Skeletal muscle satellite cell (primary cell): ENCODE measurements at regions not wholly inside any gene's neighbourhood (a gene's known extent, or its start where the extent isn't known, plus 50 kb on each side); places are given as distances from the start of the nearest gene placed in this dataset.

Experiments used
- H3K27me3 ChIP-seq: 2 replicates; pipeline ENCODE4 v1.7.0; 2013; ENCODE audit warnings: low read length; ENCODE audit not compliant: control insufficient read depth, insufficient read depth
- H3K36me3 ChIP-seq: 2 replicates; pipeline ENCODE4 v1.7.0; 2013; ENCODE audit warnings: mild to moderate bottlenecking, control low read depth, low read length; ENCODE audit not compliant: insufficient read depth
- H3K4me1 ChIP-seq: 2 replicates; pipeline ENCODE4 v1.7.0; 2013; ENCODE audit warnings: low read length; ENCODE audit not compliant: control insufficient read depth, insufficient read depth
- H3K4me2 ChIP-seq: 2 replicates; pipeline ENCODE4 v1.7.0; 2013; ENCODE audit warnings: mild to moderate bottlenecking, low read length
- H3K4me3 ChIP-seq: 2 replicates; pipeline ENCODE4 v1.7.0; 2013; ENCODE audit warnings: low read length
- H3K9ac ChIP-seq: 2 replicates; pipeline ENCODE4 v1.7.0; 2013; ENCODE audit warnings: mild to moderate bottlenecking, low read depth, low read length, moderate library complexity
- H3K9me3 ChIP-seq: replicated peaks from 2 replicates; pipeline ENCODE4 v1.7.0; 2013; ENCODE audit warnings: mild to moderate bottlenecking, control low read depth, low read length

DNA sequence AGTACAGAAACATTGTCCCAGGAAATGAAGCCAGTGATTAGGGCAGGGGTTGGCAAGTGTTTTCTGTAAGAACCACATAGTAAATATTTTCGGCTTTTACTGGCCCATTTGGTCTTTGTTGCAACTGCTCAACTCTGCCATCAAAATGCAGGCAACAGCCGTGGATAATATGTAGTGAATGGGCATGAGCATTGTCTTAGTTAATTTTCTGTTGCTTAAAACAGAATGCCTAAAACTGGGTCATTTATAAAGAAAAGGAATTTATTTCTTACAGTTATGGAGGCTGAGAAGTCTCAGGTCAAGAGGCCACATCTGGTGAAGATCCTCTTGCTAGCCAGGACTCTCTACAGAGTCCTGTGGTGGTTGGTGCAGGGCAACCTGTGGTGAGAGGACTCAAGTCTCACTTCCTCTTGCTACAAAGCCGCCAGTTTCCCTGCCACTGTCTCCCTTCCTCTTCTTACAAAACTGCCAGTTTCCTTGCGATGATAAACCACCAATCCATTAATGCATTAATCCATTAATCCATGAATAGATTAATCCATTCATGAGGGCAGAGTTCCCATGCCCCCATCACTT lies 166.4 kb downstream of the PSMG1 start:
- Histone ChIP-seq H3K9ac (no peak overlapping the region), H3K4me1 (peaks cover 23% of the 10 kb centered on the region), H3K9me3 (no peaks in the 10 kb centered on the region)

GRCh38 chr21:39014747-39015146 lies 168.5 kb downstream of the PSMG1 start:
- peaks cover 11% of the 10 kb centered on the region for H3K4me1 ChIP-seq
- no peak overlapping the region for H3K4me2 ChIP-seq
- H3K36me3 ChIP-seq = no peaks in the 10 kb centered on the region
- H3K27me3 ChIP-seq = peaks cover 4% of the 10 kb centered on the region
- peak overlapping the region; percentile 29 for H3K4me3 ChIP-seq
- H3K9me3 ChIP-seq = no peaks in the 10 kb centered on the region
- no peak overlapping the region for H3K9ac ChIP-seq

More for the DNA sequence above, 166.4 kb downstream of the PSMG1 start:
- Histone ChIP-seq H3K4me2 (no peak overlapping the region), H3K4me3 (no peak overlapping the region), H3K27me3 (peaks cover under 1% of the 10 kb centered on the region), H3K36me3 (no peaks in the 10 kb centered on the region)

GRCh38 chr21:39012326-39013230 lies 170.7 kb downstream of the PSMG1 start:
- Histone ChIP-seq H3K9ac (no peak overlapping the region), H3K27me3 (peaks cover 15% of the 10 kb centered on the region), H3K4me1 (peaks cover 11% of the 10 kb centered on the region), H3K4me3 (no peak overlapping the region), H3K36me3 (no peaks in the 10 kb centered on the region), H3K4me2 (no peak overlapping the region), H3K9me3 (no peaks in the 10 kb centered on the region)

DNA sequence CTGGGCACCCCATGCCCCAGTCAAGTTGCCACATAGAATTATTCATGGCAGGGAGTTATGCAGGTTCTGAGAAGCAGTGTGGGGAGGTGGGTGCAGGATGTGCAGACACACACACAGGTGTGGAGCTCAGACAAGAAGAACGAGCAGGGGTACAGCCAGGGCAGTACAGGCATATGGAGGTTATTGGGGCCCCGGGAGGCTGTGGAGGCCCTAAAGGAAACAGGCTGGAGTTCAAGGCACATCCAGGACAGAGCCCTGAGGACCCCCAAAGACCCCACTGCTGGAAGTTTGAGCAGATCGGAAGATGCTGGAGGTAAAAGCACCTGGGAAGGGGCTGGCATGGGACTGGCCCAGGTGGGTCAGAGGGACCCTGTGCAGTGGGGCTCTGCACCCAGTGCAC lies 171.3 kb downstream of the PSMG1 start:
- Histone ChIP-seq H3K4me3 (no peak overlapping the region), H3K4me1 (peaks cover 11% of the 10 kb centered on the region), H3K27me3 (peaks cover 19% of the 10 kb centered on the region), H3K4me2 (no peak overlapping the region), H3K9me3 (no peaks in the 10 kb centered on the region), H3K36me3 (no peaks in the 10 kb centered on the region), H3K9ac (no peak overlapping the region)

DNA sequence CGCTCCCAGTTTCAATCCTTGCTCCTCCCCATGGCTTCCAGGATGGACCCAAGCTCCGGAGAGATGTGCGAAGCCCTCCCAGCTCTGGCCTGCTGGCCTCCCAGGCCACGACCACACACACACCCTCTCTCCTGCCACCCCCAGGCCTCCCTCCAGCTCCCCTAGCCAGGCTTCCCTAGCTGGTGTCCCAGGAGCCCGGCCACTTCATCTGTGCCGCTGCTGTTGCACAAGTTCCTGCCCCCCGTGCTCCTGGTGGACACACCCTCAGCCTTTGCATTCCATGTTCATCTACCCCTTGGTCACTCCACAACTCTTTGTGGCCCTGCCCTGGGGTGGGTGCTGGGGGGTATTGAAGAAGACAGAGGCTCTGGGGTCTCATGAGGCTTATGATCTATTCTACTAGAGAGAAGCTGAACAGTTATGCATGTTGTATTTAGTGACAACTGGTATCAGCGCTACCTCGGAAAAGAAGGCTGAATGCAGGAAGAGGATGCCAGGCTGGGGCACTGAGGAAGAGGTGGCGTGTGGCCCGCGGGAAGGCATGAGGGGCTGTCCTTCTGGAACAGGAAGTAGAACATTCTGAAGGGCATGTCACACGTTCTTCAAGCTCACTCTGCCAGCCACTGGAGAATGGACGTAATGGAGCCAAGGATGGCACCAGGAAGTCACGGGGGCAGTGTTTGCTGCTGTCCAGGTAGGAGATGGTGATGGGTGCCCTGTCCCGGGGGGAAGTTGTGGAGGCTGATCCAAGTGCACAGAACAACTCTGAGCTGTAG lies 172.4 kb downstream of the PSMG1 start:
- no peaks in the 10 kb centered on the region for H3K36me3 ChIP-seq
- peaks cover 27% of the 10 kb centered on the region for H3K27me3 ChIP-seq
- H3K4me1 ChIP-seq = peaks cover 11% of the 10 kb centered on the region
- H3K4me2 ChIP-seq = no peak overlapping the region
- no peak overlapping the region for H3K4me3 ChIP-seq
- no peak overlapping the region for H3K9ac ChIP-seq
- H3K9me3 ChIP-seq = no peaks in the 10 kb centered on the region

DNA sequence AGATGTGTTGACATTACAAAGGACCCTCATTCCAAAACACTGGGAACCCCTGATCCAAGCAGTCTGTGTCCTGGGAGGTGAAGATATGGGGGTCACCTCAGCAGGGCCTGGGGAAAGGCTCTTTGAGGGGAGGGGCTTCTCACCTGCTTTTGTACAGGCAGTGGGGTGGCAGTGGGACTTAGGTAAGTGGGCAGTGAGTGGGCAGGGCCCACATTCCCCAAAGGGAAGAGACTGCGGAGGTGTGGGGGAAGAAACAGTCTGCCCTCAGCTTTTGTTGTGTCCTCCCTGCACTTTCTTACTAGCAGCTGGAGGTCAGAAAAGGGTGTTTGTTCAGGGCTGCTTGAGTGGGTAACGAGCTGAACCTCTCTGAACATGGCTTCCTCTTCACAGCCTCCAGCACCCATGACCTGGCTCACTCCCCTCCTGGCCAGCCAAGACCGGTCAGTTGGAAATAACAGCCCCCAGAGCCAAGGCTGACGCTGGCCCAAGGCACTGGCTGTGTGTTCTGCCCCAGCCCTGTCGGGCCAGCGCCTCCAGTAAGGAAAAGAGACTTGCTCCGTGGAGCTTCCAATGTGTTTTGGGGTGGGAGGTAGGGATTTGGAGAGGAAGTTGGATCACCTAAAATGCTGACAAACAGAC lies 173.5 kb downstream of the PSMG1 start:
- Histone ChIP-seq H3K9me3 (no peaks in the 10 kb centered on the region), H3K4me2 (no peak overlapping the region), H3K36me3 (no peaks in the 10 kb centered on the region), H3K4me3 (no peak overlapping the region), H3K27me3 (peaks cover 27% of the 10 kb centered on the region), H3K4me1 (peaks cover 8% of the 10 kb centered on the region), H3K9ac (no peak overlapping the region)

GRCh38 chr21:39007985-39008384 lies 175.3 kb downstream of the PSMG1 start:
- Histone ChIP-seq H3K9ac (no peak overlapping the region), H3K4me3 (no peak overlapping the region), H3K27me3 (peaks cover 27% of the 10 kb centered on the region), H3K9me3 (no peaks in the 10 kb centered on the region), H3K4me2 (no peak overlapping the region), H3K4me1 (peaks cover 17% of the 10 kb centered on the region), H3K36me3 (no peaks in the 10 kb centered on the region)

GRCh38 chr21:39007532-39007931 lies 175.7 kb downstream of the PSMG1 start:
- Histone ChIP-seq H3K4me1 (peaks cover 17% of the 10 kb centered on the region), H3K4me2 (no peak overlapping the region), H3K4me3 (no peak overlapping the region), H3K27me3 (peaks cover 30% of the 10 kb centered on the region), H3K9ac (no peak overlapping the region), H3K9me3 (no peaks in the 10 kb centered on the region), H3K36me3 (no peaks in the 10 kb centered on the region)

DNA sequence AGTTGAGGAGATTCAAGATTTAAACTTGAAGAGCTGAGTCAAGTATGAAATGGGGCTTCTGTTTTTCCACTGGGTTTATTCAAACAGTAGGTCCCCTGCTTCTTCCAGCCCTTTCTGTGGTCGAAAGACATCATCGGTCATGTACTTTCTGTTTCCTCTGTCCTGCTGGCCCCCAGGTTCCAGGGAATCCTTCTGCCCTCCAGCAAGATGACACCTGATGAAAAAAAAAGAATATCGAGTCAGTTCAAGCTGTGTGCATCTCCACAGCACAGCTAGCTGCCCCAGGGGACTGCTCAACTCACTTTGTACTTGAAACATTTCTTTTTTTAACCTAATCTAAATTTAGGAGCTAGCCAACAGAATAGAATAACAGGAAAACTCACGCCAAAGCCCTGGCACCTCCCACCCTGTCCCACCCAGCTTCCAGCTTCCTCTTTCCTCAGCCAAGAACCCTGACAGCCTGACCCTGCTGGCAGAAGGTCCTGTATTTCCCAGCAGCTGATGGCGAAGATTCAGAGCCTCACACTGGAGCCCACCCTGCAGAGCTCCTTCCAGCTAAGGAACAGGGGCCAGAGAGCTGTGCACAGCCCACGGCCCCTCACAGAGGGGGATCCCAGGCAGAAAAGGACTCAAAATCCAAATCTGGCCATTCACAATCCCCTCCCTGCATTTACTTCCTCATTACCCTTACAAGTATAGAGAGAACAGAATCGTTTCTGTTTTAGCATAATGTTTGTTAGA lies 176.5 kb downstream of the PSMG1 start:
- Histone ChIP-seq H3K27me3 (peaks cover 32% of the 10 kb centered on the region), H3K36me3 (no peaks in the 10 kb centered on the region), H3K9me3 (no peaks in the 10 kb centered on the region), H3K9ac (no peak overlapping the region), H3K4me3 (no peak overlapping the region), H3K4me1 (peaks cover 17% of the 10 kb centered on the region), H3K4me2 (no peak overlapping the region)

DNA sequence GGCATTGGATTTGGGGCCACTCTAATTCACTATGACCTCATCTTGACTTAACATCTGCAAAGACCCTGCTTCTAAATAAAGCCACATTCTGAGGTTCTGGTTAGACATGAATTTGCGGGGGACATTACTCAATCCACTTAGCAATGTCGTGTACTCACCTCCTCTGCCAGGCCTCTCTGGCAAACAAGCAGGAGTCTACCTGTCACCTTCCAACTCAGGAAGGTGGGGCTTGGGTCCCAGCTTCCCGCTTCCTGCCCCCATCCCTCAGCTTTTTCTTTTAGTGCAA lies 177.8 kb downstream of the PSMG1 start:
- Histone ChIP-seq H3K4me2 (no peak overlapping the region), H3K4me3 (no peak overlapping the region), H3K9ac (no peak overlapping the region), H3K36me3 (no peaks in the 10 kb centered on the region), H3K4me1 (peaks cover 25% of the 10 kb centered on the region), H3K9me3 (no peaks in the 10 kb centered on the region), H3K27me3 (peaks cover 30% of the 10 kb centered on the region)
